Mesodermal cell (in vitro differentiated cells): ENCODE measurements at regions not wholly inside any gene's neighbourhood (a gene's known extent, or its start where the extent isn't known, plus 50 kb on each side); places are given as distances from the start of the nearest gene placed in this dataset.

Experiments
- H3K27ac ChIP-seq: 2 replicates; pipeline ENCODE4 v1.7.0; 2013; ENCODE audit warnings: mild to moderate bottlenecking, low read depth, low read length, moderate library complexity; ENCODE audit not compliant: severe bottlenecking
- H3K36me3 ChIP-seq: 2 replicates; pipeline ENCODE4 v1.7.1; 2013; ENCODE audit warnings: mild to moderate bottlenecking, low read length, moderate library complexity; ENCODE audit not compliant: control insufficient read depth, insufficient read depth
- H3K4me1 ChIP-seq: one replicate; pipeline ENCODE4 v1.7.1; 2013; ENCODE audit warnings: mild to moderate bottlenecking, low read length; ENCODE audit not compliant: insufficient read depth, control insufficient read depth, poor library complexity, severe bottlenecking
- H3K4me3 ChIP-seq: 2 replicates; pipeline ENCODE4 v1.7.0; 2013; ENCODE audit warnings: low read length, control low read depth, mild to moderate bottlenecking; ENCODE audit not compliant: insufficient read depth, poor library complexity, severe bottlenecking; ENCODE audit errors: extremely low read depth
- H3K9me3 ChIP-seq: 2 replicates; pipeline ENCODE4 v1.7.1; 2013; ENCODE audit warnings: mild to moderate bottlenecking, low read length, moderate library complexity; ENCODE audit not compliant: control insufficient read depth
- WGBS, 2 experiments: methylation state at CpG; one replicate each; pipeline ENCODE4 v1.1.5; 2013; ENCODE audit warnings: missing lambda C conversion rate in 2 of 2; ENCODE audit not compliant: insufficient coverage in 2 of 2; 5-methylcytosine and 5-hydroxymethylcytosine counted together

DNA sequence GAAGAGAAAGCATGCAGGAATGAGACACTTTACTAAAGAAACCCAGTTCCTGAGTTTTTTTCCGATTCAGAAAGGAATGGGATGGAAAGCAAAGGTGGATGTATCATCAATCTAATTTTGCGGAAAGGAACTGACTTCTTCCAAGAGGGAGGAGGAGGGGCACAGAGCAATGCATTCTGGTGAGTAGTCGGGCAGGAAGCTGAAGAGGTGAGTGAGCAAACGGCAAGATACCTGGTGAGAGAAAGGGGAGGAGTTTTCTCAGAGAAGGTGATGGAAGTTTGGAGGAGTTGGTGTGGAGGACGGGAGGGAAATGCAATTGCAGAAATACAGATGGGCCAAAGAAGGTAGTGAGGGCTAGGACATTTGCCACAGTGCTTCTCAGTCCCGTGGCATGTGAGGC is 713.2 kb downstream of the KCNJ2 start:
- WGBS, 2 experiments = 78 to 81% methylated on average over 6 of the region's 6 CpGs
- Histone ChIP-seq H3K36me3 (no peaks in the 10 kb centered on the region), H3K9me3 (no peaks in the 10 kb centered on the region), H3K4me1 (no peaks in the 10 kb centered on the region), H3K27ac (no peak overlapping the region), H3K4me3 (no peak overlapping the region)

DNA sequence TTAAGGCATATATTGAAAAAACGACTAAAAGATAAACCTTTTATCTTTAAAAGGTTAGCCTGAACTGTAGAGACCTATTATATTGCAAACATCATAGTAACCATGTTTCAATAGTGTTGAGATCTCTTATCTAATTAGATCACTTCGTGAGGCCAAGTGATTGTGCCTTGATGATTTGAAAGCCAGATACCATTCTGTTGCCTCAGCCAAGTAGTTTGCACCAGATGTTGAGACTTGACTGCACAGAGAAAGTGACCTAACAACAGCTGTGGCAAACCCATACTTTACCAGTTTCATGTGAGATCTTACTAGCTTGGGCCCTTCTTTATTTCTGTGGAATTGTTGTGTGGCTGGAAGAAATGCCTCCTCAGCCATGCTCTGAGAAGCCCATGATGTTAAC is 717.3 kb downstream of the KCNJ2 start:
- 100% methylated on average over 1 of the region's 2 CpGs for WGBS, 2 experiments
- Histone ChIP-seq H3K9me3 (no peaks in the 10 kb centered on the region), H3K4me3 (no peak overlapping the region), H3K36me3 (no peaks in the 10 kb centered on the region), H3K27ac (no peak overlapping the region), H3K4me1 (no peaks in the 10 kb centered on the region)

DNA sequence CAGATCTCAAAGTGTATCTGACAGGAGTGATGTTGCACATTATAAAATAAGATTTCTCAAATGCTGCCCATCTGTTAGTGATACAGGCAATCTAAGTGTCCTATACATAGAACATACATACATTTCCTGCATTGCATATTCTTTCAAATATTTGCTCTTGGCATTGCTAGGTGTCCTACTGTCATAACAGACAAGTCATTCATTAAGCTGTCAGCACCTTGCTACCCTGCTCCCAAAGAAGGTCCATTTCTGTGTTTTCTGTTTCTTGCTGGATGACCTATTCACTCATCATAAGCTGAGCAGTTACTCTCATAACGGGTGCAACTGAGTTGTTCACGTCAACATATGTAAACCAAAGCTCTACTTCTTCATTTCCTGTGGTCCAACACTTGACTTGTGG is 719.0 kb downstream of the KCNJ2 start:
- no peak overlapping the region for H3K4me3 ChIP-seq
- no peaks in the 10 kb centered on the region for H3K36me3 ChIP-seq
- H3K9me3 ChIP-seq = no peaks in the 10 kb centered on the region
- no CpG with 5 or more reads among the region's 2 CpGs for WGBS, 2 experiments
- H3K27ac ChIP-seq = no peak overlapping the region
- H3K4me1 ChIP-seq = no peaks in the 10 kb centered on the region

DNA sequence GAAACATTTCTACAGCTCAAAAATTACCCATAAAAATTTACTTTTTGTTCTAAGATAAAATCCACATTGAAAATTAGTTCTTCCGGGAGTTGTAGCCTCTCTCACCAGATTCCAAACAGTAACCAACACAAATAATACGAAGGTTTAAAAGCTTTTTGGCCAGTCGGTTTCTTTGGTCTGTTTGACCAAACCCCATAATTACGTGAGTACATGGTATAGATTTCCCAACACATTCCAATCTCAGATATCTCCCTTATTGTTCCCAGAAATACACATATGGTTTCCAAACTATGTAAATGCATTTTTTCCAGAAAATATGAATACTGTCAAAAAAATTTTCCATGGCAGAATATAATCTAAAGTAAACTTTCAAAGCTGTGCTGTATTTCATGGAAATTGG is 722.0 kb downstream of the KCNJ2 start:
- Histone ChIP-seq H3K36me3 (no peaks in the 10 kb centered on the region), H3K9me3 (no peaks in the 10 kb centered on the region), H3K4me1 (no peaks in the 10 kb centered on the region), H3K27ac (no peak overlapping the region), H3K4me3 (no peak overlapping the region)
- 90 to 95% methylated on average over 4 of the region's 4 CpGs for WGBS, 2 experiments

DNA sequence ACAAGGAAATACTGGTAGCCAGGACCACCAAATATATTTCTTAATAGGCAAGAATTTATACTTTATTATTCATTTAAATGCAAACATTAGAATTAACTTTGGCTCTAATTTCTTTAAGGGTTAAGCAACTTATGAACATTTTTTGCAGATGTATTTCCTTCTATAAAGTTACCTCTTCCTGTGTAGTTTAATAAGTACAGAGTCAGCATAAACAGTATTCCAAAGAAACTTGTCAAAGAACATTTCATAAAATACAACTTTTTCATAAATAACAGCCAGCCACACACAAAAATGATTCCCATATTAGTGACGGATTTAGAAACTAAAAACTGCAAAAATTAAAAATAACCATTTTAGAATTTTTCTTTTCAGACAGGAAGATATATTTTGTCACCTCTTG is 723.2 kb downstream of the KCNJ2 start:
- Histone ChIP-seq H3K36me3 (no peaks in the 10 kb centered on the region), H3K9me3 (no peaks in the 10 kb centered on the region), H3K4me3 (no peak overlapping the region), H3K27ac (no peak overlapping the region), H3K4me1 (no peaks in the 10 kb centered on the region)
- WGBS, 2 experiments = no CpG with 5 or more reads among the region's 1 CpG

DNA sequence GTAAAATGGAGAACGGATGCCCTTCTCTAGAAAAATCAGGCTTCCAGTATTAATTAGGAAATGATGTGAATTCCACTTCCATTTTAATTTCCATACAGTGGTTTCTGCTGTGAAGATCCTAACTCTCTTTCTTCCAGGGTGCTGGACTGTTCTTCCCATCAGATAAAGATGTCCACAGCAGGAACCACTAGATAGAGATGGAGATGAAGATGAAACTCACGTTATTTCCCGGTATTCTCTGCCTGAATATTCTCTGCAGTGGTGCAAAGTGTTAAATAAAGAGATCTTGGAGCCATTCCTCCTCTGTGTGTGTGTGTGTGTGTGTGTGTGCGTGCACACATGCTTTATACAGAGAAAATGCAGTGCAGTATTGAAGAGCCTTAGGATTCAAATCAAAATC is 727.5 kb downstream of the KCNJ2 start:
- no peaks in the 10 kb centered on the region for H3K36me3 ChIP-seq
- H3K27ac ChIP-seq = no peak overlapping the region
- 100% methylated on average over 2 of the region's 4 CpGs; no CpG with 5 or more reads in 1 of the 2 experiments for WGBS, 2 experiments
- H3K9me3 ChIP-seq = no peaks in the 10 kb centered on the region
- no peaks in the 10 kb centered on the region for H3K4me1 ChIP-seq
- H3K4me3 ChIP-seq = no peak overlapping the region

DNA sequence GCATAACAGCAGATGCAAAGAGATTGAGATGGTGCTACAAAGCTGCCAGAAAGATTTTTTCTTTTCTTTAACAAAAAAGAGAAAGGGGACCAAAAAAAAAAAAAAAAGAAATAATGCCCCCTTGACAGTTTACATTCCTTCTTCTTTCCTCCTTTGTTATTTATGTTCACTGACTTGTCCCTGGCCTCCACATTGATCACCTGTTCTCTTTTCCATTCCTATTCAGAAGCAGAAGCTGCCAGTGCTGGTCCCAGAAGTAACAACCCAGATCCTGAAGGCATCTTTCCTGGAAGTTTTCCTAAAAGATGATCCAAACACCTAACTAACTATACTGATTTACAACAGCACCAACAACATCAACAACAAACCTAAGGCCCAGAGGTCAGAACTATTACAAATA is 728.1 kb downstream of the KCNJ2 start:
- H3K4me3 ChIP-seq = no peak overlapping the region
- H3K4me1 ChIP-seq = no peaks in the 10 kb centered on the region
- no peaks in the 10 kb centered on the region for H3K36me3 ChIP-seq
- H3K9me3 ChIP-seq = no peaks in the 10 kb centered on the region
- no peak overlapping the region for H3K27ac ChIP-seq

DNA sequence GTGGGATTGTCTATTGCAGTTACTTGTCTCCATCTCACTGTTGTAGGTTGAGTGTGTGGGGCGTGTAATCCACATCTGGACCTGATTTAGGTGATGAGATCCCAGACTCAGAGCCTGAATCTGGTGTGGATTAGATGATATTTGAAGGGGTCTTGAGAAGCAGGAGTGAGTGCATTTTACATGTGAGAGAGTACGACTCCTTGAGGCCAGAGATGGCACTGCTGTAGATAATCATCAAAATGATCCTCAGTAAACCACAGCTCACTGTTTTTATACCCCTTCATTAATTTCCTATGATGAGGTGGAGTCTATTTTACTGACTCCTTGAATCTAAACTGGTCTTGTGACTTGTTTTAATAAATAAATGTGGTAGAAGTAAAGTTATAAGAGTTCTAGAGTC is 732.5 kb downstream of the KCNJ2 start:
- Histone ChIP-seq H3K9me3 (no peaks in the 10 kb centered on the region), H3K36me3 (no peaks in the 10 kb centered on the region), H3K4me3 (no peak overlapping the region), H3K27ac (no peak overlapping the region), H3K4me1 (peaks cover 10% of the 10 kb centered on the region)
- 86 to 100% methylated on average over 1 of the region's 2 CpGs for WGBS, 2 experiments

DNA sequence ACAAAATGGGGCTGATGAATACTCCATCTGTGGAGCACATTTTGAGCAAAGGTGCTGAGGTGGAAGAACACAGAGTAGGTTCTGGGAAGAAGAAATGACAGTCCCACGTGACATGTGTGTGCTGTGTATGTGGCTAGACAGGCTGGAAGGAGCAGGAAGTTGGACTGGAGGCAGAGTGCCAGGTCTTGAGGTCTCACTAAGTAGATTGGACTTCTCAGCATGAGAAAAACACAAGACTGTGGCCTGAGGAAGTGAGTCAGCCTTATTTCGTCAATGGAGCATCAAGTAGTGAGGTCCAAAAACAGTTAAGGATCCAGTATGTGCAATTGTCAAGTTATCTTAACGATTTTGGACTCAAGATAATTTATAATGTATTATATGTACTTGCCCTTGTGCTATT is 736.5 kb downstream of the KCNJ2 start:
- Histone ChIP-seq H3K9me3 (no peaks in the 10 kb centered on the region), H3K36me3 (no peaks in the 10 kb centered on the region), H3K27ac (peak overlapping the region; percentile 68), H3K4me3 (no peak overlapping the region), H3K4me1 (peaks cover 10% of the 10 kb centered on the region)
- 52 to 69% methylated on average over 2 of the region's 3 CpGs for WGBS, 2 experiments

DNA sequence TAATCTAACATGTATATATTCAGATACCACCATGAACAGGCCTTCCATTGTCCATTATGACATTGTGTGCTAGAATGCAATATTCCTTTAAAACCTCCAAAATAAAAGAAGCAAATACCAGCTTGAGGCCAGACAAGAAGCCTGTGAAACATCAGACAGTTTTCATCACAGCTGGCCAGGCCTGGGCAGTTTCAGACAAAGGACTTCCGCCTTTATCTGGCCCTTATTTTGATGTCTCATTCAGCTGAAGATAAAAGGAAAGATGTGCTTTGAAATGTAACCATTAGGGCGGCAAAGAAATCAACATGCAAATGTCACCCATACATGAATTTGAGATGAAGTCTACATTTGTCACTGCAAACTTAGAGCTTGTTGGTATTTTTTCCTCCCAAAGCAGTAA is 737.5 kb downstream of the KCNJ2 start:
- Histone ChIP-seq H3K36me3 (no peaks in the 10 kb centered on the region), H3K27ac (peak overlapping the region; percentile 68), H3K4me1 (peaks cover 10% of the 10 kb centered on the region), H3K9me3 (no peaks in the 10 kb centered on the region), H3K4me3 (no peak overlapping the region)
- WGBS, 2 experiments = 15% methylated on average over 2 of the region's 2 CpGs; no CpG with 5 or more reads in 1 of the 2 experiments

DNA sequence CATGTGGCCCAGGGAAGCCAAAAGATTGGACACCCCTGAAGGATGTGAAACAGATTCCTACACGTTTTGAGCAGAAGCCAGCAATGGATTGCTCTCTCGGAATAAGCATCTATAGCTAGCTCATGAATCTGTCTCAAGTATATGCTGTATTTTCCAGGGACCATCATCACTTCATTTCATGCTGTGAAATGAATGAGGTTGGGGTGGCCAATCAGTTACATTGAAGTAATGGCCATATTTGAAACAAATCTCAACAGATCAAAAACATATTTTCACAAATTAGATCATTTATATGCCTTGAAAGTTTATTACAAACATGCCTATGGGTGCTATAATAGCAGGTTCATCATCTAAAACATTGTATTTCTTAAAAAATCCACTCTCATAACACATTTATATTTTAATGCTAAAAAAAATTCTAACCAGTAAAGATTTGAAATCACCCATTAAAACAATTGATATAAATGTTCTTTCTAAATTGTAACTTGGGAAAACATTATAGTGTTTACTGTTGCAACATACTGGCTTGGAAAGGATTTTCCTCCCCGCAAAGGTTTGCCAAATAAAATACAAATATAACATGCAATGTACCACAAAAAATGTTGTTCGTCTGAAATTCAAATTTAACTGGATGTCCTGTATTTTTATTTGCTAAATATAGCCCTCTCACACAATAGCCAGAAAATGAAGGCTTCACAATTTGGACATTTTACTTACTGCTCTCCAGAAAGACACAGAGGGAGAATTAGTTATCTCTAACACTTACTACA is 743.6 kb downstream of the KCNJ2 start:
- no peak overlapping the region for H3K27ac ChIP-seq
- no peaks in the 10 kb centered on the region for H3K9me3 ChIP-seq
- WGBS, 2 experiments = 93% methylated on average over 1 of the region's 4 CpGs; no CpG with 5 or more reads in 1 of the 2 experiments
- H3K4me1 ChIP-seq = no peaks in the 10 kb centered on the region
- no peaks in the 10 kb centered on the region for H3K36me3 ChIP-seq
- no peak overlapping the region for H3K4me3 ChIP-seq
